NCI-H1436 (cell line): ENCODE measurements at regions not wholly inside any gene's neighbourhood (a gene's known extent, or its start where the extent isn't known, plus 50 kb on each side); places are given as distances from the start of the nearest gene placed in this dataset.

Experiments
- DNase-seq: peaks from one replicate; lab custom pipeline; 2025; lab: John Stamatoyannopoulos, UW

DNA sequence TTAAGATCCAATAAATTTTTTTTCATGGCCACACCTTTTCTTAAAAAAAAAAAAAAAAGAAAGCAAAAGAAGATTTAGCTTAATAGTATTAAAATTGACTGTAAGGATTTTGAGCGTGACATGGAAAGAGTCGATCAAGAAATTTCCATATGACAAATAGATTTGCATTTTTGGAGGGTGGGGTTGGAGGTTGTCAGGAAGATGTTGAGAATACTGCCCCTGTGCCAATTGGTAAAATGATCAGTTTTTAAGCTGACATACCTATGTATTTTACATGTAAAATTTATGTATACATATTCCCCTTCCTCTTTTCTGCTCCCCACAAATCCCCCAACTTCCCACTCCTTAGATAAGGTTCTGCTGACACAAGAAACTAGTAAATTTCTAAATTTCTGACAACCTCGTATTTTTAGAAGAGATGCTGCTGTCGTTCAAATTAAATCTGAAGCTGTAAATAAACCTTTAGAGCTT lies 520.9 kb downstream of the CD83 start:
- DNase-seq: no peak

DNA sequence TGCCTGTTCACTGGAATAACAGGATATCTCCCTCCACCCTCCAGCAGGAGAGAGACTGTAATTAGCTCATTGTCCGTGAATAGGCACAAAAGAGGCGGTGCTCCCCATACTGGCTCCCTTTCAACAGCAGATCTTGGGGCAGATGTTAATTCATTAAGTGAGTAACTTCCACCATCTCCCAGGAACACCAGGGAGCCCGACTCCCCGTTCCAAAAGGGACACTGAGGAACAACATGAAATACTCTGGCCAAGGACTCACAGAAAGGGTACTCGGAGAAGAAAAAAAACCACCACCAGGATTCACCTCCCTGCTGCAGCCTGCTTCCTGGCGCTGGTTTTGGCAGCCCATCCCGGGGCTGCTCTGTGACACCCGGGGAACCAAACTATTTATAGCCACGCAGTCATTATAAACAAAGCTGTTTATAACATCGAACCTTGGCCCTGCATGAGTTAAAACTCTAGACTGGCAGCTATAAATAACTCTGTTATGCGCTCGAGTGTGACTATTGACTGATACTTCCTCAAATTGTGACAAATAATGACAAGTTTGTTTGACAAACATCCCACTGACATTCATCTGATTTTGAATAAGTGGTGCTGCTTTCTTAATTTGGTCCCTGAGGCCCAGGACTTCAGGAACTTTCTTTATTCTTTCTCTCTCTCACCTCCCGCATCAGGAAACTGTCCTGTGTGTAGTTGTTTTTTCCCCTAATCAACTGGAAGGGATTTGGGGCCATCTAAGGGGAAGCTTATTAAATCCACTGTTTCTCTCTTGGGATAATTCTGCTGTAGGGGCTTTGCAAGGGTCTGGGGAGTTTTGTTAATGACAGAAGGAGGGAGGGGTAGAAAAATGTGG lies 521.6 kb downstream of the CD83 start:
- peak; percentile 31 for DNase-seq

GRCh38 chr6:14639983-14640599 lies 522.5 kb downstream of the CD83 start:
- DNase-seq: no peak

DNA sequence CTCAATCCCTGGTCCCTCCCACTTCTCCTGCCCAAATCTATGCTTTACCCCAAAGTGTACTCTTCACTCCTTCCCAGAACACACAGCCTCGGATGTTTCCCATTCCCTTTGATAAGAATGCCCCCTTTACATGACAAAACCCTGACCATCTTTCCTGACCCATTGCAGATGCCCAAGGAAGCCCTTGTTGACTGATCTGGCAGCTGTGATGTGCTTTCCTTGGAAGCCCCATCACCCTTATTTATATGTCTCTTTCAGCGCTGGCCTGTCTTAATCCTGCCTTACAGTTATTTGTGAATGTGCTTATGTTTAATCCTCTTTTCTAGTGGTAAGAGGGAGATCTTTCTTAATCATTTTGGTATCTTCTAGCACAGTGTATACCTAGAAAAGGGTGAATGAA lies 523.1 kb downstream of the CD83 start:
- no peak for DNase-seq

DNA sequence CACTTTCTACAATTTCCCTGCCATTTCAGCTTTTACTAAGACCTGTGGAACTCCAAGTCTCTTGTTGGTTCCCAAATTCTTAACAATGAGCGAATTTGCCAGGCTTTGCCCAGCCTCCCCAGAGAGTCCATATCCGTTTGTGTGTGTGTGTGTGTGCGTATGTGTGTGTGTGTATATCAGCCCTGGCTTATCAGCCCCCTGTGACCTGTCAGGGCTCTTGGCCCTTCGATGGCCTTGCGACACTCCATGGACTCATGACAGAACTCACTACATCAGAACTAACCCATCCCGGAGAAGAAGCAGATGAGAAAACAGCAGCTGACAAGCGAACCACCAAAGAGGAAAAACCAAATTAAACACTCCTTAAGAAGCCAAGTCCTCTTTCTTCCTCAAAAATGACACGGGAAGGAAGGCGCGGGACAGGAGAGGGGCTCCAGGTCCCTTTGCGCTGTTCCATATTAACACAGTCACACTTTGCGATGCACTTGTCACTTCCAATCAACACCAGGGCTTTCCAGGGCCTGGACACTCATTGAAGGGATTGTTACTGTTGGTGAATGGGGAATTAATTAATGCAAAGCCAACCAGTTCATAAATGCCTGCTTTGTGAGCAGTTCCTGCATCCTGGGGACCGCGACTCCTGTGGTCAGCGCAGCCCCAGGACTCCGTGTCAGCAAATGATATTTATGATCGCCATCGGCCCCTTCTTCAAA lies 524.0 kb downstream of the CD83 start:
- no peak for DNase-seq

- no peak for DNase-seq
These were observed 524.5 kb downstream of the CD83 start for GRCh38 chr6:14642136-14642505.

GRCh38 chr6:14642842-14643241 lies 525.3 kb downstream of the CD83 start:
- DNase-seq: no peak

DNA sequence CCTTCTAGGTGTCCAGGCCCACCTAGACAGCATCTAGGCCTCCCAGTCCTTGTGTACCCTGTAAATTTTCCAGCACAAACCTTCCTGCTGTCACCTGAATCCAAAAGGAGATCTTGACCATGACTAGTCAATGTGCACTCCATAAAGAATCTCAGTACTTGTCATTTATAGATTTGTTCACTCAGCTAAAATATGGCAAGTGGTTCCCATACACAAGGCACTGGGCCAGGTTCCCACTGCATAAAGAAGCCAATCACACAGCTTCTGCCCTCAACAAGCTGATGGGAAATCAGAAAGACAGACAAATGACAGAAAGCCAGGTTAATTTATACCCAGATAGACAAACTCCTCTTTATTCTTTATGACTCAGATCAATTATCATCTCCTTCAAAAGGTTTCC lies 526.8 kb downstream of the CD83 start:
- DNase-seq: no peak

DNA sequence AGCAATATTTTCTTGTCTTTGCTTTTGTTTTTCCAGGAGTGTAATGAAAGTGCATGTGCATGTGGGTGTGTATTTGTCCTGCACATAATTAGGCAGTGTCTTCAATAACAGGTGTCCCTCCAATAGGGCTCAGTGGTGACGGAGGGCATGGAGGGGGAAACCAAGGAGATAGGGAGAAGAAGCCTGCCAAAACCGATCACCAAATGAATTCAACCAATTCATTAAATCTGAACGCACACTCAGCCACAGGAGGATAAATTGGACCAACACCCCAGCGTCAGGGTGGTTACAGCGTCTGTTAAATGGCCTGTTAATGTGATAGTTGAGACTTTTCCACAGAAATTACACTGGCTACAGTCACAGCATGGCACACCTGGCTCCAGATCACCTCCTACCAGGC lies 527.6 kb downstream of the CD83 start:
- no peak for DNase-seq

GRCh38 chr6:14645841-14646240 lies 528.3 kb downstream of the CD83 start:
- no peak for DNase-seq

DNA sequence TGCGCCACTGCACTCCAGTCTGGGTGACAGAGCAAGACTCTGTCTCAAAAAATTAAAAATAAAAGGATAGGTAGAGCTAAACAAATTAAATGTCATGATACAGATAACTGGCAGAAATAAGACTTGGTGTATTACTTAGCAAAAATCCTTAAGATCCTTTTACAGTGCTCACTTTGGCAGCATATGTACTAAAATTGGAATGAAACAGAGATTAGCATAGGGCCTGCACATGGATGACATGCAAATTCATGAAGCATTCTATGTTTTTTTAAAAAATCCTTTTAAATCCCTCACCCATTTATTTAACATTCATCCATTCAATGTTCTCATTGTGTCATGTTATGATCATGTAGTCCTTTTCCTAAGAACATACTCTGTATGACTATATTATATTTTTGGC lies 528.8 kb downstream of the CD83 start:
- DNase-seq: no peak

GRCh38 chr6:14647357-14647756 lies 529.8 kb downstream of the CD83 start:
- no peak for DNase-seq

GRCh38 chr6:14652536-14652935 lies 535.0 kb downstream of the CD83 start:
- DNase-seq: no peak

GRCh38 chr6:14655201-14656061 lies 537.9 kb downstream of the CD83 start:
- DNase-seq: no peak

GRCh38 chr6:14656078-14656521 lies 538.5 kb downstream of the CD83 start:
- DNase-seq: no peak

GRCh38 chr6:14656649-14657048 lies 539.1 kb downstream of the CD83 start:
- DNase-seq: no peak

- DNase-seq: no peak
These were observed 540.5 kb downstream of the CD83 start for GRCh38 chr6:14658030-14658429.

- DNase-seq: no peak
These were observed 541.5 kb downstream of the CD83 start for GRCh38 chr6:14658886-14659561.

GRCh38 chr6:14659841-14660240 lies 542.3 kb downstream of the CD83 start:
- DNase-seq: no peak

- no peak for DNase-seq
These were observed 543.4 kb downstream of the CD83 start for GRCh38 chr6:14660806-14661579.

DNA sequence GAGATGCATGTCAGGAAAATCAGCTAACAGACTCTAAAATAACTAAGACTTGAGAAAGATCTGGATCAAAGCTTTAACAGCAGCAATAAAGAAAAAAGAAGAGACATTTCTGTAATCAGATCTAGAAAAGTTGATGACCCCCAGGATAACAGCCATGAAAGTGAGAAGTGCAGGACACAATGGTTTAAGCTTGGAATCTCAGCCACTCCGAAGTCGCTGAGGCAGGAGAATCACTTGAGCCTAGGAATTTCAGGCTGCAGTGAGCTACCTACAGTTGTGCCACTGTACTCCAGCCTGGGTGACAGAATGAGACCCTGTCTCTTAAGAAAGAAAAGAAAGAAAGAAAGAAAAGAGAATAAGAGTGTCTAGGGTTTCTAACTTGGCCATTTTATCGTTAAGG lies 544.1 kb downstream of the CD83 start:
- DNase-seq: no peak
